Prostate gland (tissue), 2 donors: ENCODE measurements at regions not wholly inside any gene's neighbourhood (a gene's known extent, or its start where the extent isn't known, plus 50 kb on each side); places are given as distances from the start of the nearest gene placed in this dataset.
"Not testable (repeated sequence)": the region's sequence is repeated elsewhere in the genome, so short reads cannot be mapped to it uniquely, and the experiment has no call there.

Experiments used
- POLR2AphosphoS5 ChIP-seq: sonication (generic); formaldehyde crosslinking; IDR thresholded peaks from one replicate; pipeline ENCODE4 v1.6.1; 2017; ENCODE audit warnings: antibody characterized with exemption
- TF ChIP-seq, protein P1 (sequence below), 4 experiments: fragments of 200-600 bp in 2 of 4; fragments of 450-650 bp in 2 of 4; sonication (generic) in 2 of 4; IDR thresholded peaks; 1 replicate in 3 of 4; 2 replicates in 1 of 4; pipeline ENCODE4 v1.5.1; 2016 to 2019; ENCODE audit warnings: antibody characterized with exemption in 4 of 4, mild to moderate bottlenecking in 2 of 4, moderate library complexity in 2 of 4

DNA sequence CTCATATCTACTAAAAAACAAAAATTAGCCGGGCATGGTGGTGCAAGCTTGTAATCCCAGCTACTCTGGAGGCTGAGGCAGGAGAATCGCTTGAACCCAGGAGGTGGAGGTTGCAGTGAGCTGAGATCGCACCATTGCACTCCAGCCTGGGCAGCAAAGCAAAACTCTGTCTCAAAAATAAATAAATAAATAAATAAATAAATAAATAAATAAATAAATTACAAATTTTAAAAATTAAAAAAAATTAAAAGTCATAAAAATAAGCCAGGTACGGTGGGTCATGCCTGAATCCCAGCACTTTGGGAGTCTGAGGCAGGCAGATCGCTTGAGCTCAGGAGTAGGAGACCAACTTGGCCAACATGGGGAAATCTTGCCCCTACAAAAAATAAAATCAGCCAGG lies 59.7 kb upstream of the SH3GLB1 start:
- TF ChIP-seq, protein P1, sequence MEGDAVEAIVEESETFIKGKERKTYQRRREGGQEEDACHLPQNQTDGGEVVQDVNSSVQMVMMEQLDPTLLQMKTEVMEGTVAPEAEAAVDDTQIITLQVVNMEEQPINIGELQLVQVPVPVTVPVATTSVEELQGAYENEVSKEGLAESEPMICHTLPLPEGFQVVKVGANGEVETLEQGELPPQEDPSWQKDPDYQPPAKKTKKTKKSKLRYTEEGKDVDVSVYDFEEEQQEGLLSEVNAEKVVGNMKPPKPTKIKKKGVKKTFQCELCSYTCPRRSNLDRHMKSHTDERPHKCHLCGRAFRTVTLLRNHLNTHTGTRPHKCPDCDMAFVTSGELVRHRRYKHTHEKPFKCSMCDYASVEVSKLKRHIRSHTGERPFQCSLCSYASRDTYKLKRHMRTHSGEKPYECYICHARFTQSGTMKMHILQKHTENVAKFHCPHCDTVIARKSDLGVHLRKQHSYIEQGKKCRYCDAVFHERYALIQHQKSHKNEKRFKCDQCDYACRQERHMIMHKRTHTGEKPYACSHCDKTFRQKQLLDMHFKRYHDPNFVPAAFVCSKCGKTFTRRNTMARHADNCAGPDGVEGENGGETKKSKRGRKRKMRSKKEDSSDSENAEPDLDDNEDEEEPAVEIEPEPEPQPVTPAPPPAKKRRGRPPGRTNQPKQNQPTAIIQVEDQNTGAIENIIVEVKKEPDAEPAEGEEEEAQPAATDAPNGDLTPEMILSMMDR (IDR thresholded peaks at IDR 0.05): not testable (repeated sequence)
- TF ChIP-seq POLR2AphosphoS5: not testable (repeated sequence)
